NCI-H69 (cell line): ENCODE measurements at regions not wholly inside any gene's neighbourhood (a gene's known extent, or its start where the extent isn't known, plus 50 kb on each side); places are given as distances from the start of the nearest gene placed in this dataset.
"Not testable (repeated sequence)": the region's sequence is repeated elsewhere in the genome, so short reads cannot be mapped to it uniquely, and the experiment has no call there.

Experiments used
- DNase-seq: peaks from one replicate; lab custom pipeline; 2025; lab: John Stamatoyannopoulos, UW

DNA sequence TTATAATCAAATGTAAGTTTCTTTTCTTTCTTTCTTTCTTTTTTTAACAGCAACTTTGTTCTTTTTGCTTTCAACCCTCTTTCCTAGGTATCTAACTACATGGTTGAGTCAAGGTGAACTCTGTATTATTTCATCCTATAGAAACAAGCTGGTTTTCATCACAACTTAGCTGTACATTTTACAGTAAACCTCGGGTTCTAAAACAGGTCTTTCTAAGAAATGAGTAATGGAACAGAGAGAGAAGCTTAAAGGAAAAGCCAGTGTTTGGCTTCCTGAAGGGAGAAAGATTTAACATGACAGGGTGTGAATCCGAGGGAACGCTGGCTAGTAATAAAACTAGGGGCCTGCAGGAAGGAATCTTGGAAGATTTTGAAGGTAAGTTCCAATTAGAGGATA is 143.4 kb upstream of the ITGB1 start:
- no peak for DNase-seq

DNA sequence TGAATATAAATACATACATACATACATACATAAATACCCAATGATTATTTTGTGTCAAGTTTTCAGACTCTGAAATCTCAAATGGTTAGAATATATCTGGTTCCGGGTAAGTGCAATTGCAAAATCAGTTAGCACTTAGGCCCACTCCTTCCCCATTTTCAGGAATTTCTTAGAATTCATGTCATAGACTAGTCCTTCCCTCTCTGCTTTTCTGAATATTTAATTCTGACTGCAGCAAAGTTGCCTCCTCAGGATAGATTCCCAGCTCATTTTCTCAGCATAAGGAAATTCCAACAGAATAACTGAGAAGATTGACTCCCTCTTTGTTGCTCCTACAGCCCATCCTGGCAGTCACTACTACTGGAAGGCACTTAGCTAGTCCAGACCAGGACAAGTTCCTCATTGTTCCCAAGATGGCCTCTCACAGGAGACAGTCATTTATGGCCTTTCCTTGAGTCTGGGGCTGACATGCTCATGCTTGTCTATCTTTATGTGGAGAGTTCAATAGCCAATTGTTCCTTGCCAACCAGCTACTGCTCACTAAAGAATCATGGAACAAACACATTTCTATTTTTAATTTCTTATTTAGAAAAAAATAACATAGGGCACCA is 142.9 kb upstream of the ITGB1 start:
- DNase-seq: no peak

DNA sequence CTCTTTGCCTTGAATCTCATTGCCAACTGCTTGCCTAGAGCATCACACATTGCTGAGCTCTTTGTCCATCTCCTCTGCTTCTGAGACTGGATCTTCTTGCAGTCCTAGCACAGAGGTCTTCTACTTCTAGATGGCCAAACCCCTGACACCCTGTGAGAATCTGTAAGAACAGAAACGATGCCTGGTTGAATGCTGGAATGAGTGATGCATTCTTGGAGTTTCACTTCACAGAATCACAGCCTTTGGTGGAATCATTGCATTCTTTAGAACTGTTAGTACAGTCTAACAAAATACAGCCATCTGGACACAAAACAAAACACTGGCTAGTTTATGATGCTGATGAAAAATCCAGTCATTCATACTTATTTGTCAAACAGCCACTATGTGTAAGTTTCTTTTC is 141.7 kb upstream of the ITGB1 start:
- no peak for DNase-seq

DNA sequence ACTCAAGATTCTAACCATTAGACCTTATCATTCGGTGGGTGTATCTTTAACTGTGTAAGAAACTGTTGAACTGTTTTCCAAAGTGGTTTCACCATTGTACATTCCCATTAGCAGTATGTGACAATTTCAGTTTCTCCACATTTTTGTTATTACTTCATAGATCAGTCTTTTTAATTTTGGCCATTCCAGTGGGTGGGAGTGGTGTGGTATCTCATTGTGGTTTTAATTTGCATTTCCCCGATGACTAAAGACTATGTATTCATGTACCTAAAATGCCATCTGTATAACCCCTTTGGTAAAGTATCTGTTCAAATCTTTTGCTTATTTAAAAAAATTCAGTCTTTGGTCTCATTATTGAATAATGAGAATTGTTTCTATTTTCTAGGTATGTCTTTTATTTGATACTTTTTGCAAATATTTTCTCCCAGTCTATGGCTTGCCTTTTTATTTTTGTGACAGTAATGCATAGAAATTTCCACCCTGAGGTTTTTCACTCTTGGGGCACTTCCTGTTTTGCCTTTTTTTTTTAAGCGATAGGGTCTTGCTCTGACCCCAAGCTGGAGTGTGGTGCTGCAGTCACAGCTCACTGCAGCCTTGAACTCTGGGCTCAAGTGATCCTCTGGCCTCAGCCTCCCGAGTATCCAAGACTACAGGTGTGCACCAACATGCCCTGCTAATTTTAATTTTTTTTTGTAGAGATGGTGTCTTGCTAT is 141.1 kb upstream of the ITGB1 start:
- DNase-seq: no peak

DNA sequence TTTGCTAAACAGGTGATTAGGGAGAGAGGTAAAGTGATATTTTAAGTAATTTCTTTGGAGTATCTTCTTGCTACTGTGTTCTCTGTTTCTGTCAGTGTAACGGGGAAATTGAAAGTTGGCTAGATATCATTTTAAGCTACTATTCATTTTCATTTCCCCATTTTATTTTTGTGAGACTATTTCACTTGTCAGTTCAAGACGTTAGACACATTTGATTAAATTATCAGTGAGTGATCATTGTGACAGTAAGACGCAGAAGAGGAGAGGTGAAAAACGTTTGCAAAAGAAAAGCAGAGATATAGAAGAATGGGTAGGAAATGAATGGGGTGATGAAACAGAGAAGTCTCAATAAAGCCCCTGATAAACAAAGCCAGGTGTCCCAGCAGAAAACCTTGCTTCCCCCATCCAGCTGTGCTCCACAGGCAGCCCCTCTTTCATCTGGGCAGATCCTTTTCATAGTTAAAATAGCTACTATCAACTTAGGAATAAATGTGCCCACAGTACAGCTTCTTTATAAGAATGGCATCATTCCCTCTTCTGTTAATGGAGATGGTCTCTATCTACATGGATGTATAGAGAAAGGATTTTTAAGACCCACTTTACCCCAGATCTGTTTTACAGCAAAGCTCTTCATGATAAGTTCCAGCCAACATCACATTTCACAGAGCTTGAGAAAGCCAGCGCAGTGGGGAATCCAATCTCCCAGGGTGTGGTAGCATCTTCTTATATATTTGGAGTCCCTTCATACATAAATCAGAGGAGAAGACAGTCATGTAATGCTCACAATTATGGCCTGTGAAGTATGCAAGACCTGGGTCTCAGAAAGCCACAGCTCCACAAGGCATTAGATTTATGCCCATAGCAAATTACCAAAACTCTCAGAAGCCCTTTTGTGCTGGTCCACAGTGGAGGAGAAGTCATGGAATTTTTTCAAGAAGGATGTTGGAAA is 138.1 kb upstream of the ITGB1 start:
- DNase-seq: no peak

DNA sequence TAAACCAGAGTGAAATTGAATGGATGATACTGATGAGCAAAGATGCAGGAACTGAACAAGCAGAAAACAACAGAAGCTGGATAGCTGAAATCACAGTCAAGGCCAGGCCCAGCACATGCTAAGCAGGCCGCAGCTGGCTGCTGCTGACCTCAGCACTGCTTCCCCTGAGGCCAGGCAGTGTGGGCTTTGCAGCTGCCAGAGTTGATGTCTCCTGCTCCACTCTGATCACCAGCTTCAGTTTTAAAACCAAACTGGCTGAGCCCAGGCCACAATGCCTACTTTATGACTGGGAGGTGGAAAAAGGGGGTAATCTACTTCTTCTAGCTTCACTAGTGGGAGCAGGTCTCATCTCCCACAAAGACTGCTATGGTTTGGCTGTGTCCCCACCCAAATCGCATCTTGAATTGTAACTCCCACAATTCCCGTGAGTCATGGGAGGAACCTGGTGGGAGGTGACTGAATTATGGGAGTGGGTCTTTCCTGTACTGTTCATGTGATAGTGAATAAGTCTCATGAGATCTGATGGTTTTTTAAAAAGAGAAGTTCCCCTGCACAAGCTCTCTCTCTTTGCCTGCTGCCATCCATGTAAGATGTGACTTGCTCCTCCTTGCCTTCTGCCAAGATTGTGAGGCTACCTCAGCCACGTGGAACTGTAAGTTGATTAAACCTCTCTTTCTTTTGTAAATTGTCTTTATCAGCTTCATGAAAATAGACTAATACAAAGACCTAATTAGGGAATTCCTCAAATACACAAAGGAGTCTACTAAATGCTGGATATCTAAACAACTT is 136.4 kb upstream of the ITGB1 start:
- no peak for DNase-seq

DNA sequence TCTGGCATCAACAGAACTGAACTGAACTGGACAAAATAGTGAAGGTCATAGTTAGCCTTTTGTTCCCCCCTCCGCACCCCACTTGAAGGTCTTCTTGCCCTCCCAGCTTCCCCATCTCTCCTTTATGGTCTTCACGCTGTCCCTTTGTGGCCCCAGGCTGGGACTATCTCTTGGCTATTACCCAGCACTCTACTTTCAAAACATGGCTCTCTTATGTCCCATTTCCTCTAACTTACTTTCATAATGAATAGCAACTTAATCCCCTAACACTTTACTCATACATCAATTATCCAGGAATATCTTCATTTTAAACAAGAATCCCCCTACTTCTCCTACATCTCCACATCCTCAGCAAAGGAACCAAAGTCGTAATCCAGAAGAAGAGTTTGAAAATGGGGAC is 135.3 kb upstream of the ITGB1 start:
- DNase-seq: no peak

DNA sequence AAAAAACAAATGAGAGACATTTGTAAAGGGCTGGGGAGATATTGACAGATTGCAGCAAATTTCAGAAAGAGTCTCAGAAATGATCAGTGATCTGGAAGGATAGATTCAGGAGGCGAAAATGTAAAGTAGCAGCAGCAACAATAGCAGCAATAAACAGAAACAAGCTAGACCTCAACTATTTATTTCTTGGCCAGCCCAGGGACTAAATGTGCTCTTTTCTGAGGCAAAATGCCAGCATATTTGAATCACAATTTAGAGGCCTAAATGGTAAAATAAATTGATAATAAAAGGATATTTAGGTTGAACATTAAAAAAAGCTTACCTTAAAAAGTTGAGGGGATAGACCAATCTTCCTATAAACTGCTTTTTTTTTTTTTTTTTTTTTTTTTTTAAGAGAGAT is 134.6 kb upstream of the ITGB1 start:
- DNase-seq: no peak

DNA sequence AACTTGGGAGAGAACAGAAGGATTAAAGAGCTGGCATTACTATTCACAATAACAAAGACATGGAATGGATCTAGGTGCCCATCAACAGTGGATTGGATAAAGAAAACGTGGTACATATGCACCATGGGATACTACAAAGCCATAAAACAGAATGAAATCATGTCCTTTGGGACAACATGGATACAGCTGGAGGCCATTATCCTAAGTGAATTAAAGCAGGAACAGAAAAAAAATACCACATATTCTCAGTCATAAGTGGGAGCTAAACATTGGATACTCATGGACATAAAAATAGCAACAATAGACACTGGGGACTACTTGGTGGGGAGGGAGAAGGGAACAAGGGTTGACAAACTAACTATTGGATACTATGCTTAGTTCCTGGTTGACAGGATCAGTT is 133.2 kb upstream of the ITGB1 start:
- no peak for DNase-seq

DNA sequence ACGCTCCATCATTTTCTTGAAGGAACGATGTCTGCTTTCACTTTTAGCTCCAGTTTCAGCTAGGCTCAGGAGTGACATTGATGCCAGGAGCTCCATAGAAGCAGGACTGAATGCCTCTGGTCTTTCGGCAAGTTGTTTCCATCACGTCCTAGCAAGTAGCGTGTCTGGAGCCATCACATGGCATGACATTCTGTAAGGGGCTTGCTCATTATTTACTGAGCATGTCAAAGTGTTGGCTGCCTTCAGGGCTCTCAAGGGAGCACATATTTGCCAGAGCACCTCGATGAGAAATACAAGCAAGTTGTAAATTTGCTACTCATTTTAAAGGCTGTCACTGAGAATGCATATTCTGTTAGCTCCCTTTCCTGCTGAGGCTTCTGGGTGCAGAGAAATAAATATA is 131.0 kb upstream of the ITGB1 start:
- DNase-seq: no peak

DNA sequence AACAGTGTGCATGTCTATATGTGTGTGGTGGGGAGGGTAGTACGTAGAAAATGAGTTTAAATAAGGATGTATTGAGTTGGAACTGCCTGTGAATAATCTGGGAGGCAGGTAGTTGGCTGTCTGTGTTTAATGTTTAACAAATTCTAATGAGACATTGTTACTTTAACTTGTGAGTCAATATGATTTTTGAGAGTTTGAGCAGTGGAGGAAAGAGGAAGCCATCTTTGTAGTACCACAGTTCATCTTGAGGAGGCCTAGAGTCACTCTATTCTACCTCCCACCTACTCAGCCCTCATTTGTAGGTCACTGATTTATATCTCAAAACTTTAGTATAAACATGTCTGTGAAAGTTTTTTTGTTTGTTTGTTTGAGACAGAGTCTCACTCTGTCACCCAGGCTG is 129.9 kb upstream of the ITGB1 start:
- no peak for DNase-seq

DNA sequence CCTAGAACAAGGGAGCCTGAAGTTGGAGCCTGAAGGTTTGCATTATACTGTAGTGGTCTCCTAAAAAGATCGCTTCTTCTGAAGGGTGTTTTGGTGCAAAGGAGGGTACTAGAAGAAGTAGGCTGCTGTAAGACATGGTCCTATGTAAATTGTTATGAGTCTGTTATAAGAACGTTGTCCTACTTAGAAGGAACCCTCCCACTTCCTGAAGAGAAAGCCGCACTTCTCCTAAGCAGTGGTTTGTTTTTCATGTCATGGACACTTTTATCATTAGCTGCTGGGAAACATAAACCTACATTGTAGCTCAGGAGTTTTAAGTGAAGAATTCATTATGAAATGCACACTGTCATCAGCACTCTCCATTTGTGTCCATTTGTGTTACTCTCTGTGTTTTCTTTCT is 129.1 kb upstream of the ITGB1 start:
- DNase-seq: no peak

DNA sequence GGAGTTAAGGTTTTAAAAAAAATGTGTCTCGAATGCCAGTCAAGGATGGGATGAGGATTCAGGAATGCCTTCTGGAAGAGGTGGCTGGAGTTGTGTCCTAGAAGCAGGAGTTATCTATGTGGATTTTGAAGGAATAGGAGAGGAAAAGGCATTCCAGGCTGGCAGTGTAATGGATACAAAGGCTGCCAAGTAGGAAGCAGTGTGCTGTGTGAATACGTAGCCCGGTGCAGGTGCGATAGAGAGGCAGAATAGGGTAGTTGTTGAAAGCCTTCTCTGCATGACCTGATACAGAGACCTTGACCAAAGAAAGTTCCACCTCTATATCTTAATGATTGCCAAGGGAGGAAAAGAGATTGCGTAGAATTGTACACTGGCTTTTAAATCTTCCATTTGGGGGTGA is 128.1 kb upstream of the ITGB1 start:
- DNase-seq: no peak

DNA sequence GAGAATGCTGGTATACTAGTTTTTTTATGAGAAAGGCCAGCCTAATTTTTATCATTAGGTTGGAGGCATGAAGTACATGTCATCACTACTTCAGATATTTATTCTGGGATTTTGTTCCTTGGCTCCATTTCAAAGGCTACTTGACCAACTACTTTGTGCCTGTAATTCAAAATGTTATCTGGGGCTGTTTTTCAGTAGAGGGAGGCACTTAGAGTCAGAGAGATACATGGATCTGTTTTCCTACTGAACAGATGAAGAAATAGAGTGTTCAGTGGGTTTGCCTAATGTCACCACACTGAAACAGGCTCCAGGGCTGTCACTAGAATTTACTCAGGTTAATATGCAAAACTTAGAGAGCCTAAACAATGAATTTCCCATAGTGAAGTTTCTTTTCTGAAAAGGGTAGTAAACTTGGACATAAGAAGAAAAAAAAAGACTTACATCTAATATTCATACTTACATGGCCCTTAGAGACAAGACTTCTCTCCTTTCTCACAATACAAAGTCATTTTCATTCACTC is 127.3 kb upstream of the ITGB1 start:
- DNase-seq: no peak

DNA sequence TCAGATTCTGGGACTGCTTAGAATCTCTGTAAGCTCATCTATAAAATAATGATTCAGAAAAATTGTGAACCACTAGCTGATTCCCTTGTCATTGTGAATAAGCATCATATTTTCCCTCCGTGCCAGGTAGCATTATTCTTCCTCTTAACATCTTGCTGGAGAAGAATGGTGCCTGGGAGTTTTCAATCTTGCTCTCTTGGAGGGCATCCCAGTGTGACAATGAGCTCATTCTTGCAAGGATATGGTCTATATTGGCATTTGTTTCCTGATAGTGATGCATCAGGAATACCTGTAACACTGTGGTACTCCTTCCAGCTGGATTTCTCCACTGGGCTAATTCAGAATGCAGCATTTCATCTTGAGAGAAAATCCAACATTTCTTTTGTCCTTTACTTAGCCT is 126.4 kb upstream of the ITGB1 start:
- DNase-seq: no peak

DNA sequence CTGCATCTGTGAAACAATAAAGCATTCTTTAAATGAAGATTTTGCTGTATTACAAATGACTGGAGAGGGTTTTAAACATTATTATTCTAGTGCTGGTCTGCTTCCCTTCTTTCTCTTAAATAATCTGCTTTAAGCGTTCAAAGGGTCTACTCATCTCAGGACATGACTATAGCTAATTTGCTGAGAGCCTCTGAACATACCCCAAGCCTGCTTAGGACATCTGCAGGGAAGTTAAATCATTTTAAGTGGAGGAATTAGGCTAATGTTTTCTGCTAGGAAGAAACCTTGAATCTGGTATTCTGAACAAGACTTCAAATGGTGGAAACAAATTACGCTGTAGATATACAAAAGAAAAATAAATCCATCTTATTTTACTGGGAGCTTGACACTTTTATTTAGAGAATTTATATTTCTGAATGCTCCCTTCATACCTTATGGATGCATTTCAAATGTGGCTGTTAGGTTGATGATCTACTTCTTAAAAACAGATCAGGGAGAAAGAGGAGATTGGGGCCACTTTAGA is 124.4 kb upstream of the ITGB1 start:
- no peak for DNase-seq

DNA sequence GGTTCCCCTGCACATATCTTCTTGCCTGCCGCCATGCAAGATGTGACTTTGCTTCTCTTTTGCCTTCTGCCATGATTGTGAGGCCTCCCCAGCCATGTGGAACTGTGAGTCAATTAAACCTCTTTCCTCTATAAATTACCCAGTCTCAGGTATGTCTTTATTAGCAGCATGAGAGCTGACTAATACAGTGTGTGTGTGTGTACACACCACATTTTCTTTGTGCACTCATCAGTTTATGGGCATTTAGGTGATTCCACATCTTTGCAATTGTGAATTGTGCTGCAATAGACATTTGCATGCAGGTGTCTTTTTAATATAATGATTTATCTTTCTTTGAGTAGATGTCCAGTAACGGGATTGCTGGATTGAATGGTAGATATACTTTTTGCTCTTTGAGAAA is 122.4 kb upstream of the ITGB1 start:
- DNase-seq: not testable (repeated sequence)

DNA sequence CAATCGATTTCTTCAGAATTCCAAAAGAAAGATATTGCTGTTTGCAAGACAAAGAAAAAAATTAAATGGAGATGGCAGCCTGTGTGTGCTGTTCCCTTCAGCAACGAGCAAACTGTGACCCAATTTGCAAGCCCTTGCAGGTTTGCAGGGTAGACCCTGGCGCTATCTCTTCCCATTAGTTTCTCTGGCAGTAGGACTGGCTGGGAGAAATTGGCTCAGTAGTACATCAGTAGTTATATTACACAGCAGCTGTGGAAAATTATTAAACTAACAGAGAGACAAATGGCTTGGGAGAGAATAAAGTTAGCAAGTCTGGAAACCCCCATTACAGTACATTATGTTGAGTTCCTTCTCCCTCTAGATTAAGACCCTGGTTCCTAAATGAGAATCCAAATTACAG is 116.4 kb upstream of the ITGB1 start:
- DNase-seq: no peak

DNA sequence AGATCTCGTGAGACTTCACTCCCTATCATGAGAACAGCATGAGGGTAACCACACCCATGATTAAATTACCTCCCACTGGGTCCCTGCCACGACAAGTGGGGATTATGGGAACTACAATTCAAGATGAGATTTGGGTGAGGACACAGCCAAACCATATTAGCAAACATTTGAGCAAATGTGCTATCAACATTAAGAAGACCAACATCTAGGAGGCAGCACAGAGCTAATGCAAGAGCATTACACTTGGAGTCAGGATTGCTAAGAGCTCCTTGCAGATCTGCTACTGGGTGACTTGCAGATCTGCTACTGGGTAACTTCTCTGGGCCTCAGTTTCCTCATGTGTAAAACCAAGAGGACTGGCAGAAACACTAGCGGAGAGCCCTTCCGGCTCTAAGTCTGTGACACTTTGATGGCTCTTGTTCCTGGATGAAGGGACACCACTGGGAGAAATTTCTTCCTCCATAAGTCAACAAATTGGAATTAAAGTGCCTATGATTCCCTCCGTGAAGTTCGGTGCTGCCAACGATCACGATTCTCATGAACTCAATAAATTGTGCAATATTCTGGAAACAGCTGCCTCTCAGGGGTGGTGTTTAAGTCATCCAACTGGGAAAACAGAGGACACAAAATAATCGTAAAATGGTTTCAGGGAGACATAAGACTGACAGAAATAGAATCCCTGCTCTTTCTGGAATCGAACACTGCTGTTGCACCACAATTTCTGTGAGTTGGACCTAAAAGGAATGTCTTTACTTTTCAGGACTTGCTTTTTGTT is 115.8 kb upstream of the ITGB1 start:
- no peak for DNase-seq

DNA sequence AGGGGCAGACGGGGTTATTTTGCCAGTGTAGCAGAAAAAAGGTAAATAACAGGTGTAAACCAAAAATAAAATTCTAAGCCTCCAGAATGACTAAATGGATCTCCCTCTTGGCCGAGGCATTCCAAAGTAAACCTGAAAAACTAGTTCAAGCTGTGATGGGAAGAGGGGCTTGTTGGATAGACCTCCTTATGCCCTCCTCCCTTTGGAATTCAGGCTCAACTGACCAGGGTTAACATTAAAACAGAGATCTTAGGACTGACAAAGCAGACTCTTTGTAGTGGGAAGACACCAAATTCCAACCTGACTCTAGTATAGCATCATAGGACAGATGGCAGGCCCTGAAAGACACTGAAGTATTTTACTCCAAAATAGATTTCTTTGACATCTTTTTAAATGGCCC is 113.8 kb upstream of the ITGB1 start:
- no peak for DNase-seq

DNA sequence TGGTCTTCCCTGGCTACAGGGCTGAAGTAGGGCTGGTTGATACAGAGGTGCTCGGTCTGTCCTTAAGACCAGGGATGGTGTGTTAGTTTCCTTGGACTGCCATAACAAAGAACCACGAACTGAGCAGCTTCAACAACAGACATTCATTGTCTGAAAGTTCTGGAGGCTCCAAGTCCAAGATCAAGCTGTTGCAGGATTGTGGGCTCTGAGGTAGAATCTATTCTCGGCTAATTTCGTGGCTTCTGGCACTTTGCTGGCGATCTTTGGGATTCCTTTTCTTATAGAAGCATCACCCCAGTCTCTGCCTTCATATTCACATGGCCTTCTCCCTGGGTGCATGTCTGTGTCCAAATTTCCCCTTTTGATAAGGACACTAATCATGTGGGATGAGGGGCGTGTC is 112.1 kb upstream of the ITGB1 start:
- DNase-seq: no peak
